COLO668 (cell line): ENCODE measurements at regions not wholly inside any gene's neighbourhood (a gene's known extent, or its start where the extent isn't known, plus 50 kb on each side); places are given as distances from the start of the nearest gene placed in this dataset.
A peak's percentile ranks its signal among the peaks of the same experiment; 100 is the strongest.

ENCODE experiments used
- DNase-seq: peaks from one replicate; lab custom pipeline; 2025; ENCODE audit not compliant: unreplicated experiment; lab: John Stamatoyannopoulos, UW

GRCh38 chr5:106923409-106923808, 747.3 kb downstream of the EFNA5 start:
- no peak for DNase-seq

- DNase-seq: no peak
Measured at GRCh38 chr5:106921567-106921966, 749.2 kb downstream of the EFNA5 start.

- DNase-seq: no peak
Measured at GRCh38 chr5:106910486-106910885, 760.3 kb downstream of the EFNA5 start.

GRCh38 chr5:106909716-106910115, 761.0 kb downstream of the EFNA5 start:
- DNase-seq: no peak

- no peak for DNase-seq
Measured at GRCh38 chr5:106907979-106908378, 762.8 kb downstream of the EFNA5 start.

GRCh38 chr5:106906199-106906598, 764.5 kb downstream of the EFNA5 start:
- no peak for DNase-seq

GRCh38 chr5:106894964-106895363, 775.8 kb downstream of the EFNA5 start:
- no peak for DNase-seq

GRCh38 chr5:106882035-106882434, 788.7 kb downstream of the EFNA5 start:
- no peak for DNase-seq

- no peak for DNase-seq
Measured at GRCh38 chr5:106880656-106881055, 790.1 kb downstream of the EFNA5 start.

- DNase-seq: no peak
Measured at GRCh38 chr5:106877881-106878280, 792.9 kb downstream of the EFNA5 start.

- peak; percentile 14 for DNase-seq
Measured at GRCh38 chr5:106876665-106877194, 794.0 kb downstream of the EFNA5 start.

- DNase-seq: no peak
Measured at GRCh38 chr5:106876298-106876622, 794.5 kb downstream of the EFNA5 start.

GRCh38 chr5:106875591-106876297, 795.0 kb downstream of the EFNA5 start:
- peak; percentile 7 for DNase-seq

- no peak for DNase-seq
Measured at GRCh38 chr5:106874974-106875373, 795.8 kb downstream of the EFNA5 start.

GRCh38 chr5:106874531-106874930, 796.2 kb downstream of the EFNA5 start:
- no peak for DNase-seq

GRCh38 chr5:106873568-106873967, 797.2 kb downstream of the EFNA5 start:
- no peak for DNase-seq

- no peak for DNase-seq
Measured at GRCh38 chr5:106865279-106865678, 805.5 kb downstream of the EFNA5 start.

GRCh38 chr5:106862450-106863193, 808.1 kb downstream of the EFNA5 start:
- DNase-seq: peak; percentile 15

GRCh38 chr5:106860398-106861044, 810.2 kb downstream of the EFNA5 start:
- DNase-seq: no peak

GRCh38 chr5:106858616-106859015, 812.1 kb downstream of the EFNA5 start:
- no peak for DNase-seq

- no peak for DNase-seq
Measured at GRCh38 chr5:106854922-106855321, 815.8 kb downstream of the EFNA5 start.

GRCh38 chr5:106854105-106854687, 816.5 kb downstream of the EFNA5 start:
- no peak for DNase-seq
